Chondrocyte (in vitro differentiated cells): ENCODE measurements at regions not wholly inside any gene's neighbourhood (a gene's known extent, or its start where the extent isn't known, plus 50 kb on each side); places are given as distances from the start of the nearest gene placed in this dataset.

Experiments
- DNase-seq: peaks from one replicate; pipeline ENCODE4 v3.0.0; 2021; ENCODE audit warnings: mixed read lengths, low spot score
- H3K27ac Mint-ChIP-seq: one replicate; pipeline ENCODE4 v1.8.0; 2021; ENCODE audit warnings: mild to moderate bottlenecking, moderate library complexity, mixed read lengths; ENCODE audit not compliant: unreplicated experiment
- H3K27me3 Mint-ChIP-seq: 2 replicates; pipeline ENCODE4 v1.8.0; 2021; ENCODE audit warnings: low read depth, mixed read lengths
- H3K36me3 Mint-ChIP-seq: 2 replicates; pipeline ENCODE4 v1.8.0; 2021; ENCODE audit warnings: low read depth, mixed read lengths
- H3K4me1 Mint-ChIP-seq: 2 replicates; pipeline ENCODE4 v1.8.0; 2021; ENCODE audit warnings: low read depth, mild to moderate bottlenecking, mixed read lengths
- H3K4me3 Mint-ChIP-seq: one replicate; pipeline ENCODE4 v1.8.0; 2021; ENCODE audit warnings: mild to moderate bottlenecking, moderate library complexity, mixed read lengths; ENCODE audit not compliant: unreplicated experiment
- H3K9me3 Mint-ChIP-seq: 2 replicates; pipeline ENCODE4 v1.8.0; 2021; ENCODE audit warnings: low read depth, mixed read lengths
- CTCF ChIP-seq: fragments of 200-600 bp; sonication (generic); IDR thresholded peaks from 2 replicates; pipeline ENCODE4 v1.5.0; 2021; ENCODE audit warnings: antibody characterized with exemption, mild to moderate bottlenecking, moderate library complexity

- peaks cover 3% of the 10 kb centered on the region for H3K9me3 Mint-ChIP-seq
- DNase-seq = no peak
- H3K4me3 Mint-ChIP-seq = no peak overlapping the region
- peaks cover 3% of the 10 kb centered on the region for H3K36me3 Mint-ChIP-seq
- no peak for TF ChIP-seq CTCF
- no peaks in the 10 kb centered on the region for H3K27me3 Mint-ChIP-seq
- peaks cover 13% of the 10 kb centered on the region for H3K4me1 Mint-ChIP-seq
- H3K27ac Mint-ChIP-seq = no peak overlapping the region
Measured at GRCh38 chr9:4926239-4926638, 58.8 kb upstream of the JAK2 start.

- Mint-ChIP-seq H3K36me3 (no peaks in the 10 kb centered on the region), H3K9me3 (no peaks in the 10 kb centered on the region), H3K27ac (no peak overlapping the region), H3K4me3 (no peak overlapping the region), H3K4me1 (peaks cover 13% of the 10 kb centered on the region), H3K27me3 (no peaks in the 10 kb centered on the region)
- DNase-seq = no peak
- no peak for TF ChIP-seq CTCF
Measured at GRCh38 chr9:4927043-4927471, 58.0 kb upstream of the JAK2 start.

GRCh38 chr9:4927701-4928100, 57.4 kb upstream of the JAK2 start:
- peaks cover 14% of the 10 kb centered on the region for H3K4me1 Mint-ChIP-seq
- no peaks in the 10 kb centered on the region for H3K9me3 Mint-ChIP-seq
- TF ChIP-seq CTCF = no peak
- no peak for DNase-seq
- no peak overlapping the region for H3K4me3 Mint-ChIP-seq
- H3K27me3 Mint-ChIP-seq = no peaks in the 10 kb centered on the region
- H3K27ac Mint-ChIP-seq = no peak overlapping the region
- no peaks in the 10 kb centered on the region for H3K36me3 Mint-ChIP-seq

GRCh38 chr9:4929917-4930316, 55.2 kb upstream of the JAK2 start:
- H3K36me3 Mint-ChIP-seq = no peaks in the 10 kb centered on the region
- no peaks in the 10 kb centered on the region for H3K9me3 Mint-ChIP-seq
- no peaks in the 10 kb centered on the region for H3K27me3 Mint-ChIP-seq
- no peak for TF ChIP-seq CTCF
- no peak for DNase-seq
- peaks cover 8% of the 10 kb centered on the region for H3K4me1 Mint-ChIP-seq
- no peak overlapping the region for H3K27ac Mint-ChIP-seq
- no peak overlapping the region for H3K4me3 Mint-ChIP-seq

- H3K9me3 Mint-ChIP-seq = peaks cover 2% of the 10 kb centered on the region
- peaks cover 8% of the 10 kb centered on the region for H3K4me1 Mint-ChIP-seq
- no peak overlapping the region for H3K4me3 Mint-ChIP-seq
- no peak overlapping the region for H3K27ac Mint-ChIP-seq
- H3K27me3 Mint-ChIP-seq = no peaks in the 10 kb centered on the region
- DNase-seq = no peak
- no peak for TF ChIP-seq CTCF
- no peaks in the 10 kb centered on the region for H3K36me3 Mint-ChIP-seq
Measured at GRCh38 chr9:4932681-4933080, 52.4 kb upstream of the JAK2 start.
